ENCODE measurements at regions not wholly inside any gene's neighbourhood (a gene's known extent, or its start where the extent isn't known, plus 50 kb on each side); places are given as distances from the start of the nearest gene placed in this dataset.

GRCh38 chr5:3077684-3078083 is 326.2 kb upstream of the IRX2 start:
- Mint-ChIP-seq H3K27me3 (peaks cover 22% of the 10 kb centered on the region), H3K4me3 (ENCODE audit: low read depth) (no peak overlapping the region)
- TF ChIP-seq CTCF (IDR thresholded peaks at IDR 0.05; ENCODE audit: unreplicated experiment): no peak

GRCh38 chr5:3075309-3075708 is 323.8 kb upstream of the IRX2 start:
- H3K4me1 Mint-ChIP-seq (ENCODE audit: low read depth): no peaks in the 10 kb centered on the region
- peaks cover 18% of the 10 kb centered on the region for H3K27me3 Mint-ChIP-seq
- no peak for TF ChIP-seq CTCF (IDR thresholded peaks at IDR 0.05; ENCODE audit: unreplicated experiment)
- H3K9me3 Mint-ChIP-seq (ENCODE audit: low read depth): peaks cover 18% of the 10 kb centered on the region
- H3K27ac Mint-ChIP-seq: no peak overlapping the region
- no peak overlapping the region for H3K4me3 Mint-ChIP-seq (ENCODE audit: low read depth)
- no peak for DNase-seq (ENCODE audit: low spot score, unreplicated experiment)
- H3K36me3 Mint-ChIP-seq (ENCODE audit: insufficient read depth): no peaks in the 10 kb centered on the region

More at GRCh38 chr5:3077684-3078083, 326.2 kb upstream of the IRX2 start:
- H3K4me1 Mint-ChIP-seq (ENCODE audit: low read depth): no peaks in the 10 kb centered on the region
- no peak overlapping the region for H3K27ac Mint-ChIP-seq
- no peak for DNase-seq (ENCODE audit: low spot score, unreplicated experiment)
- H3K36me3 Mint-ChIP-seq (ENCODE audit: insufficient read depth): no peaks in the 10 kb centered on the region
- H3K9me3 Mint-ChIP-seq (ENCODE audit: low read depth): peaks cover 8% of the 10 kb centered on the region

DNA sequence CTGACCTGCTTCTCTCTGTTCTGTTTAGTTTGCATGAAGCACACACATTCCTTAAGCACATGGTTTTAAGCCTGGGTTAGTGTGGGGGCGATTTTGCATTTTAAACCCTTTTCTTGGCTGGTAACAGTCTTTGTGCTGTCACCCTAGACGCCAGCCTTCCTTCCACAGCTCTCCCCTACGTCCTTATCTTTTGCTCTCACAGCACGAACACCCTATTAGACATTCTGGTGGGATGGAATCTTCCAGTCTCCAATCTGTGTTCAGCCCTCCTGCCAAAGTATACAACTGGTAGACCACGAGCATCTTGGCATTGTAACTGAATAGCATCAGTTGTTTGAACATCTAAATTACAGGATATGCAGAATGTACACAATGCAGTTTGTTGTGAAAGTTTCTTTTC is 316.9 kb upstream of the IRX2 start:
- H3K9me3 Mint-ChIP-seq (ENCODE audit: low read depth): peaks cover 9% of the 10 kb centered on the region
- no peaks in the 10 kb centered on the region for H3K36me3 Mint-ChIP-seq (ENCODE audit: insufficient read depth)
- H3K27me3 Mint-ChIP-seq: peaks cover 21% of the 10 kb centered on the region
- H3K27ac Mint-ChIP-seq: no peak overlapping the region
- TF ChIP-seq CTCF (IDR thresholded peaks at IDR 0.05; ENCODE audit: unreplicated experiment): no peak
- DNase-seq (ENCODE audit: low spot score, unreplicated experiment): no peak
- no peak overlapping the region for H3K4me3 Mint-ChIP-seq (ENCODE audit: low read depth)
- no peaks in the 10 kb centered on the region for H3K4me1 Mint-ChIP-seq (ENCODE audit: low read depth)

DNA sequence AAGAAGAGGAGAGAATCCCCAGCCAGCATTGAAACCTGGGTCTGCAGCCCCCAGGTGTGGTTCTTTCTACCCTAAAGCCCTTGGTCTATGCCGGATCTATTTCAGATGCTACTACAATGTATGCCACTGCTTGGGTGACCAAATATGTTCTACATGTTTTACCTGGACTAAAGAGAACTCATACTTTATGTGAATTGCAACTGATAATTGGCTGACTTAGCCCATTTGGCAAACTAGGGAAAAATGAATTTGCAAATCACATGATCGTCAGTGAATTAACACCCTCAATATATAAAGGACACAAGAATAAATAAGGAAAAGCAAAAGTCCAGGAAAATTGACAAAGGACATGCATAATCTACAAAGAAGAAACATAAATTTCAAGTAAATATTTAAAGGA is 308.8 kb upstream of the IRX2 start:
- no peaks in the 10 kb centered on the region for H3K9me3 Mint-ChIP-seq (ENCODE audit: low read depth)
- no peak for TF ChIP-seq CTCF (IDR thresholded peaks at IDR 0.05; ENCODE audit: unreplicated experiment)
- no peak overlapping the region for H3K27ac Mint-ChIP-seq
- H3K36me3 Mint-ChIP-seq (ENCODE audit: insufficient read depth): no peaks in the 10 kb centered on the region
- peaks cover 16% of the 10 kb centered on the region for H3K27me3 Mint-ChIP-seq
- DNase-seq (ENCODE audit: low spot score, unreplicated experiment): no peak
- no peak overlapping the region for H3K4me3 Mint-ChIP-seq (ENCODE audit: low read depth)
- H3K4me1 Mint-ChIP-seq (ENCODE audit: low read depth): peaks cover 1% of the 10 kb centered on the region

GRCh38 chr5:3059488-3059887 is 308.0 kb upstream of the IRX2 start:
- no peak overlapping the region for H3K4me3 Mint-ChIP-seq (ENCODE audit: low read depth)
- peaks cover 12% of the 10 kb centered on the region for H3K27me3 Mint-ChIP-seq
- no peak for DNase-seq (ENCODE audit: low spot score, unreplicated experiment)
- H3K4me1 Mint-ChIP-seq (ENCODE audit: low read depth): peaks cover 1% of the 10 kb centered on the region
- H3K9me3 Mint-ChIP-seq (ENCODE audit: low read depth): no peaks in the 10 kb centered on the region
- no peak overlapping the region for H3K27ac Mint-ChIP-seq
- no peak for TF ChIP-seq CTCF (IDR thresholded peaks at IDR 0.05; ENCODE audit: unreplicated experiment)
- H3K36me3 Mint-ChIP-seq (ENCODE audit: insufficient read depth): no peaks in the 10 kb centered on the region
